RWPE2 (cell line): ENCODE measurements at regions not wholly inside any gene's neighbourhood (a gene's known extent, or its start where the extent isn't known, plus 50 kb on each side); places are given as distances from the start of the nearest gene placed in this dataset.

ENCODE experiments used
- ATAC-seq: fragments of 200-7000 bp; cut with Tn5 transposase; 3 replicates; pipeline ENCODE4 v1.9.1; 2021; ENCODE audit warnings: low read depth
- DNase-seq: peaks from one replicate; pipeline ENCODE4 v3.0.0-alpha.2; 2020; ENCODE audit warnings: low spot score
- H3K27ac ChIP-seq: fragments of 450-650 bp; 2 replicates; pipeline ENCODE4 v1.5.1; 2017; ENCODE audit warnings: mild to moderate bottlenecking; ENCODE audit not compliant: poor library complexity, severe bottlenecking
- H3K27me3 ChIP-seq: fragments of 250-450 bp; sonication (Bioruptor Pico); 2 replicates; pipeline ENCODE4 v1.5.1; 2021; ENCODE audit warnings: mild to moderate bottlenecking, moderate library complexity; ENCODE audit not compliant: insufficient read depth, poor library complexity, severe bottlenecking
- H3K36me3 ChIP-seq: fragments of 250-450 bp; sonication (Bioruptor Pico); 2 replicates; pipeline ENCODE4 v1.5.1; 2020; ENCODE audit warnings: low read depth, mild to moderate bottlenecking, moderate library complexity
- H3K4me1 ChIP-seq: fragments of 250-450 bp; sonication (Bioruptor Pico); 2 replicates; pipeline ENCODE4 v1.5.1; 2021; ENCODE audit warnings: mild to moderate bottlenecking, moderate library complexity; ENCODE audit not compliant: insufficient read depth, poor library complexity, severe bottlenecking
- H3K4me3 ChIP-seq: fragments of 250-450 bp; sonication (Bioruptor Pico); 2 replicates; pipeline ENCODE4 v1.5.1; 2021; ENCODE audit warnings: mild to moderate bottlenecking, moderate library complexity; ENCODE audit not compliant: severe bottlenecking
- H3K9me3 ChIP-seq: fragments of 250-450 bp; sonication (Bioruptor Pico); 2 replicates; pipeline ENCODE4 v1.5.1; 2021; ENCODE audit warnings: mild to moderate bottlenecking, moderate library complexity; ENCODE audit not compliant: severe bottlenecking
- TF ChIP-seq, protein P1 (sequence below): fragments of 450-650 bp; IDR thresholded peaks from one replicate; pipeline ENCODE4 v1.5.1; 2017; ENCODE audit warnings: mild to moderate bottlenecking, moderate library complexity; ENCODE audit not compliant: poor library complexity, severe bottlenecking

GRCh38 chr11:22556381-22556780 is 69.2 kb downstream of the FANCF start:
- H3K27me3 ChIP-seq, result no peaks in the 10 kb centered on the region
- ATAC-seq (no peak), DNase-seq (no peak)
- no peak overlapping the region for H3K27ac ChIP-seq
- TF ChIP-seq, protein P1, sequence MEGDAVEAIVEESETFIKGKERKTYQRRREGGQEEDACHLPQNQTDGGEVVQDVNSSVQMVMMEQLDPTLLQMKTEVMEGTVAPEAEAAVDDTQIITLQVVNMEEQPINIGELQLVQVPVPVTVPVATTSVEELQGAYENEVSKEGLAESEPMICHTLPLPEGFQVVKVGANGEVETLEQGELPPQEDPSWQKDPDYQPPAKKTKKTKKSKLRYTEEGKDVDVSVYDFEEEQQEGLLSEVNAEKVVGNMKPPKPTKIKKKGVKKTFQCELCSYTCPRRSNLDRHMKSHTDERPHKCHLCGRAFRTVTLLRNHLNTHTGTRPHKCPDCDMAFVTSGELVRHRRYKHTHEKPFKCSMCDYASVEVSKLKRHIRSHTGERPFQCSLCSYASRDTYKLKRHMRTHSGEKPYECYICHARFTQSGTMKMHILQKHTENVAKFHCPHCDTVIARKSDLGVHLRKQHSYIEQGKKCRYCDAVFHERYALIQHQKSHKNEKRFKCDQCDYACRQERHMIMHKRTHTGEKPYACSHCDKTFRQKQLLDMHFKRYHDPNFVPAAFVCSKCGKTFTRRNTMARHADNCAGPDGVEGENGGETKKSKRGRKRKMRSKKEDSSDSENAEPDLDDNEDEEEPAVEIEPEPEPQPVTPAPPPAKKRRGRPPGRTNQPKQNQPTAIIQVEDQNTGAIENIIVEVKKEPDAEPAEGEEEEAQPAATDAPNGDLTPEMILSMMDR, result no peak
- no peak overlapping the region for H3K4me3 ChIP-seq
- H3K4me1 ChIP-seq, result no peaks in the 10 kb centered on the region
- no peaks in the 10 kb centered on the region for H3K9me3 ChIP-seq
- H3K36me3 ChIP-seq, result no peaks in the 10 kb centered on the region

GRCh38 chr11:22555881-22556280 is 69.7 kb downstream of the FANCF start:
- Histone ChIP-seq H3K27me3 (no peaks in the 10 kb centered on the region), H3K36me3 (no peaks in the 10 kb centered on the region), H3K4me1 (no peaks in the 10 kb centered on the region), H3K9me3 (no peaks in the 10 kb centered on the region), H3K27ac (no peak overlapping the region), H3K4me3 (no peak overlapping the region)
- DNase-seq (no peak), ATAC-seq (no peak)
- TF ChIP-seq, protein P1, result no peak

DNA sequence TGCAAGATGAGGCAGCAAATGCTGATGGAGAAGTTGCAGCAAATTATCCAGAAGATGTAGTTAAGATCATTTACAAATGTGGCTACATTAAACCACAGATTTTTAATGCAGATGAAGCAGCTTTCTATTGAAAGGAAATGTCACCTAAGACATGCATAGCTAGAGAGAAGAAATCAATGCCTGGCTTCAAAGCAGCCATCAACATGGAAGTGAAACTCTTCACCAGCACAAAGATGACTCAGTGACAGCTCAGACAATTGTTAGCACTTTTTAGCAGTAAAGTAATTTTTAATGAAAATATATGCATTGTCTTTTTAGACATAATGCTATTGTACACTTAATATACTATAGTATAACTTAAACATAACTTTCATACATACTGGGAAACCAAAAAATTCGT is 71.4 kb downstream of the FANCF start:
- no peaks in the 10 kb centered on the region for H3K4me1 ChIP-seq
- H3K4me3 ChIP-seq, result no peak overlapping the region
- no peak overlapping the region for H3K27ac ChIP-seq
- no peaks in the 10 kb centered on the region for H3K27me3 ChIP-seq
- DNase-seq (no peak), ATAC-seq (no peak)
- H3K9me3 ChIP-seq, result no peaks in the 10 kb centered on the region
- TF ChIP-seq, protein P1, result no peak
- no peaks in the 10 kb centered on the region for H3K36me3 ChIP-seq

- no peak overlapping the region for H3K27ac ChIP-seq
- DNase-seq (no peak), ATAC-seq (no peak)
- no peaks in the 10 kb centered on the region for H3K27me3 ChIP-seq
- H3K9me3 ChIP-seq, result no peaks in the 10 kb centered on the region
- TF ChIP-seq, protein P1, result no peak
- no peak overlapping the region for H3K4me3 ChIP-seq
- H3K4me1 ChIP-seq, result no peaks in the 10 kb centered on the region
- H3K36me3 ChIP-seq, result no peaks in the 10 kb centered on the region
These were observed 72.7 kb downstream of the FANCF start for GRCh38 chr11:22552885-22553284.

DNA sequence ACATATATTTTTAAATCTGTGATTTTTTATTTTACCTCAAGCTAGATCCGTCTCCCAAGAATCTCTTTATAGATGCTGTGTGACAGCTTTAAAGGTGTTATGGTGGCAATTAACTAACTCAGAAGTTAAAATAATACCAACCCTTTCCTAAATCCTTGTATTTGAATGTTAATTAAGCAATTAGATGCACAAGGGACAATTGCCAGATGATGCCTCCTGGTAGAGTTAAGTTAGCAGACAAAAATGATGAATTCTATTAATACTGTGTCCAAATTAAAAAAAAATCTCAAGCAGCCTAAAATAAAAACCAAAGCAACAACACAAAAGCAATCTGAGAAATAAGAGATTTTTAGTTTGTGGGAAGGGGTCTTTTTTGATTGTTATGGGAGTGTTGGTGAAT is 78.9 kb downstream of the FANCF start:
- H3K36me3 ChIP-seq, result no peaks in the 10 kb centered on the region
- H3K4me3 ChIP-seq, result no peak overlapping the region
- no peak for DNase-seq
- TF ChIP-seq, protein P1, result no peak
- no peak overlapping the region for H3K27ac ChIP-seq
- no peaks in the 10 kb centered on the region for H3K9me3 ChIP-seq
- no peaks in the 10 kb centered on the region for H3K27me3 ChIP-seq
- ATAC-seq, result no peak
- no peaks in the 10 kb centered on the region for H3K4me1 ChIP-seq
